GM19438 (cell line): ENCODE measurements at regions not wholly inside any gene's neighbourhood (a gene's known extent, or its start where the extent isn't known, plus 50 kb on each side); places are given as distances from the start of the nearest gene placed in this dataset.
A peak's percentile ranks its signal among the peaks of the same experiment; 100 is the strongest.
"Not testable (repeated sequence)": the region's sequence is repeated elsewhere in the genome, so short reads cannot be mapped to it uniquely, and the experiment has no call there.

Experiments
- ATAC-seq: cut with Tn5 transposase; IDR thresholded peaks from one replicate; pipeline ENCODE4 v1.9.1; 2021; ENCODE audit warnings: low read depth; ENCODE audit not compliant: unreplicated experiment

DNA sequence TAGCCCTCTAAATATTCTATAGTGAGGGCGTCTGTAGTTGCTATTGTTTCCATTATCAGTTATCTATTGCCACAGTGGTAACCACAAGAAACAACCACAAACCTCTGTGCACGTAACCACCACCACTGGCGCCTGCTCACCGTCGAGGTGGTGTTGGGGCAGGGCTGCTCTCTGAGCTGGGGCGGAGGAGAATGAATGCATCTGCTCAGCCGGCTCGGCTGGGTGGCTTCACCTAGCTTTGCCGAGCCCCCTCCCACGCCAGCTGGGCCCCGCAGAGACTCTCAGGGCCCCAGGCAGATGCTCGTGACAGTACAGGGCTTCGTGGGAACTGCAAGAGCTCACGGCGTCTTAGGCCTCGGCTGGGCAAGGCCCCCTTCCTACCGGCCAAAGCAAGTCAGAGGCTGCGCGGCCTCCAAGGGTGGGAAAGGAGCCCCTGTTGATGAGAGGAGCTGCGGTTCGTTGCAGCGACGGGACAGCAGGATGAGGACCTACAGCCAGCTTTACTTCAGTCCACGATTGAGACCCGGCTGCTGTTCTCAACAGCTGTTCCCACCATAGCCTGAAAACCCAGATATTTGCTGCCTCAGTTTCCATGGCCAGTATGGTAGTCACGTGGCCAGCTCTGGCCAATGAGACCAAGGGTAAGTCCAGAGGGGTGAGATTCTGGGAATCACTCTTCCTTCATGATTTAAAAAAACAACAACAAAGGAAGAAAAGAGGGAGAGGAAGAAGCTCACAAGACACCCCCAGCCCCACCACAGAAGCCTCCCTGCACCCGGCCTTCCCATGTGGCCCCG lies 120.2 kb upstream of the AFDN start:
- peak; percentile 92 for ATAC-seq

- no peak for ATAC-seq
Observed at GRCh38 chr6:167707686-167708500, 118.8 kb upstream of the AFDN start.

DNA sequence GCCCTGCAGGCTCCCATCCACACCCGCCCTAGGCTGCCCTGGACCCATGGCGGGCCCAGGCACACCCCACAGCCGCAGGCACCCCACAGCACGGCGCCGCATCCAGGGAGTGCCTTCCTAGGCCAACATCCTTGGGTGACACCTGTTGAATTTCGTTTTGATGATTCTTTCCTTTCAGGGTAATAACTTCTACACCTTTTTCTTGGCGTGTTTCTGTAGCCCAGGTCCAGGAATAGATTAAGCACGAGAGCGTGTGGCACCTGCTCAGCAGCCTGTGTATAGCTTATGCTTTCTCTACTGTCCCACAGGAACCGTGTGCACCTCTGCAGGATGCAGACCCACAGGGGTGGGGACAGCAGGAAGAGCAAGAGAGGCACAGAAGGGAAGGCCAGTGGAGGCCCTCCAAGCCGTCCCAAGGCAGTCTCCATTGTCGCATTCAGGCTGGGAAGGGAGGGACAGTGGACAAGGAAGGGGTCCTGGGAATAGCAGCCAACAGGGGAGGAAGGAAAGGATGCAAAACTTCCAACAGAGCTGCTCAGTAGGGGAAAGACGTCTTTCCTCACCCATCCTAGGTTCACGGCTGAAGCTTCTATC lies 118.1 kb upstream of the AFDN start:
- no peak for ATAC-seq

DNA sequence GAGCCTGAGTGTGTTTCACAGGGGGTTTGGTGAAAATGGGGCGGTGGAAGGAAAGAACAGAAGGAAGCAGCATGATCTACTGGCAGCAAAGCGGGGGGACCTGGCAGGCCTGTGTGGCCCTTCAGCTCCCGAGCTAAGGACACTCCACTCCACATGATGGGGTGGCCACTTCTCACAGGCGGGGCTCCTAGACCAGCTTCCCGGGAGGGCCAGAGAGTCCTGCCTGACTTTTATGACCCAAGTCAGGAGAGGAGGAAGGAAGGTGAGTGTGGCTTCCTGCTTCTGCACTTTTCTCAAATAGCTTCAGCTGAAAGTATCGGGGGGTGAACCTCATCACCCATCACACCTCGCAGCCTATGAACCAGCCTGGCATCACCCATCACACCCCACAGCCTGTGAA lies 117.5 kb upstream of the AFDN start:
- ATAC-seq, result no peak

- ATAC-seq, result not testable (repeated sequence)
Observed at GRCh38 chr6:167709776-167710336, 116.9 kb upstream of the AFDN start.

DNA sequence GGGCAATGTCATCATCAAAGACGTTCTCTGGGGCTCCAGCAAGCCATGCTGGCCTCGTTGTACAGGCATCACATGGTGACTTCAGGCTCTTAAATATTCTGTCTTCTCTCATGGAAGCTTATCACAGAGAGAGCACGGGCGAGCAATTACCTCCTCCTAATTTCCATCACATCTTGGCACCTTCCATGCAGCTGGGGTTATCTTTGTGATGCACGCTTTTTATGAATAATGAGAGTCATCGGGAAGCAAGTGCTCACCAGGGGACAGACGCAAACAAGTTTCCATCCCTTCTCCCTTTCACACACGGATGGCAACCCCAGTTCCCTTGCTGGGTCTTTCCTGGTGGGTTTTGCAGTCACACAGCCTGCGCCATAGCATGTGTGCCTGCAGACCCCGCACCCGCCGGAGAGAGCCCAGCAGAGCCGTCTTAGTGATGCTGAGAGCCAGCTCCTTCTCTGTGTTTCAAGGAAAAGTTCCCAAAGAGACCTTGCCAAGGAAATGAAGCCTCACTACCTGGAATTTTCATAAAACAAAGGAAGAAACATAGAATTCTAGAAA lies 116.3 kb upstream of the AFDN start:
- ATAC-seq, result no peak

GRCh38 chr6:167711211-167711610 lies 115.5 kb upstream of the AFDN start:
- ATAC-seq, result no peak

GRCh38 chr6:167711768-167712730 lies 114.7 kb upstream of the AFDN start:
- ATAC-seq, result no peak

GRCh38 chr6:167712731-167713475 lies 113.8 kb upstream of the AFDN start:
- ATAC-seq, result no peak

- ATAC-seq, result no peak
Observed at GRCh38 chr6:167714152-167714551, 112.6 kb upstream of the AFDN start.

DNA sequence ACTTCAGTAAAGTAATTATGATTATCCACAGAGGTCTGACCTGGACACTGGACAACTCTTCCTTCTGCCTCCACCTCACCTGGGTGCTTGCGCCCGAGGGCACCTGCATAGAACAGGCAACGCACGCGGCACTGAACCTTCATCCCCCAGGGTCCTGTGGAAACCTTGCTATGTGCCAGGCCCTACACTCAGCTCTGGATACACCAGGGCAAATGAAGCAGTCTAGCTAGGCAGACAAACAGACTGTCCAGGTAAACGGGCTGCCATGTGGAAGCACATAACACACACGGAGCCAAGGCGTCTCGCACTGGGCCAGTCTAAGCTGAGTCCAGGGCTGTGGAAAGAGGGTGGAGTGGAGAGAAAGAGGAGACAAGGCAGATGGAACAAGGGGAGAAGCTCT lies 109.3 kb upstream of the AFDN start:
- no peak for ATAC-seq

DNA sequence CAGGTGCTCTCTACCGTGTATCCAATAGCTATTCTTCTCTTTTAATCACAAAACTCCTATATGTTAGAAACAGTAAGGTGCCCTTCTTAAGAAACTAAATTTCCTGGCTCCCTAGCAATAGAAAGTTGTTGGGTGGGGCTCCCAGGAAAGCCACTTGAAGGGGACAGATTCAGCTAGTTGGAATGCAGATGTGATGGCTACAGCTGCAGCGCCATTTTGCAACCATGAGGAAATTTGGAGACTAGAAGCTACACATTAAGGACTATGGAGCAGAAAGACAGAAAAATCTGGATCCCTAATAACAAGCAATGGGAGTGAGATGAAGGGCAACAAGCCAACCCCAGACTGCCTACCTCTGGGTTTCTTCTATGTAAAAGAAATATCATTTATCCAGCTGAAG lies 108.8 kb upstream of the AFDN start:
- no peak for ATAC-seq

- ATAC-seq, result no peak
Observed at GRCh38 chr6:167719920-167720319, 106.8 kb upstream of the AFDN start.

DNA sequence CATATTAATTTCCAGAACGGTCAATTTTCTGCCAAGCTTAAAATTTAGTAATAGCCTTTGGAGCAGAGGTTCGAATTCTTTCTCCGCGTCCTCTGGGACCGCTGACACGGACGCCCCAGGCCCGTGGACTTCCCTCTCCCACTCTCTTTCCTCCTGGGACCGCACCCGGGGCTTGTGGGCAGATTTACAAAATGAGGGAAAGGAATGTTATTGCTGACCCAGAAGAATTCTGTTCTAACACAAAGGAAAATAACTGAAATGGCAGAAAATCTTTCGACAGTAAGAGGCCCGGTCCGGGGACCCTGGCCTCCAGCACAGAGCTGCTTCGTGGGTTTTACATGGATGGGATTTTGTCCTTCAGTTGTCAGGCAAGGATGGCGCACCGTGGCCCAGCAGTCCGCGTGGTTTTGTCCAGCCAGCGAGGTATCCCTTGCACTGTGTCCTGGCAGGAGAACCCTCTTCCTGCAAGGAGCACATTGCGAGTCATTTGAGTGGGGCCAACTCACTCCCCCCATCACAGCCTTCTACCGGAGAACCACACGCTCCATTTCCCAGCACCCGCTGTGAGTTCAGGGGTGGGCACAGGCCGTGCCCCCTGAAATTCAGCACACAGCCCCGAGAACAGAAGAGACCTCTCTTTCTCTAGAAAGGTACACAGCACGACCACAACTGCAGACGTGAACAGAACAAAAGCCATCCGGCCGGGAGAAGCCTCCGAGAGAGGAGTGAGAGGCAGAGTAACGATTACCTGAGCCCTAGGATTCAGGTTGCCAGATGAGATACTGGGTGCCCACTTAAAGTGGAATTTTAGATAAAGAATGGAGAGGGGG lies 106.0 kb upstream of the AFDN start:
- no peak for ATAC-seq

DNA sequence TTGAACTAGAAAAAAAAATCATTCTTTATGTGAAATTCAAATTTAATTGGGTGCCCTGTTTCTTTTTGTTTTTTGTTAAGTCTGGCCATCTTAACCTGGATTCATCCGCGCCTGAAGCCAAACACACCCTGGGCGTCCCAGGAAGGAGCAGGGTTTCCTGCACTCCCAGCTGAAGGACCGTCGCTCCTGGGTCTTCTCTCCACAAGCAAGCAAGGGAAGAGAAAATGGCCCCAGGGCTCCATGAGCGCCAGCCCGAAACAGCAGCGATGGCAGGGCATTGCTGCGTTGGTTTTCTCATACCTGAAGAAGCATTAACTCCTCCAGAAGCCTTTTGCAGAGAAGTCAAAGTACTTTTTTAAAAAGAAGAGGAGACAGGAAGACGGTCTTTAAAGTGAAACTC lies 105.4 kb upstream of the AFDN start:
- ATAC-seq, result no peak

GRCh38 chr6:167722634-167723309 lies 103.9 kb upstream of the AFDN start:
- ATAC-seq, result no peak

- no peak for ATAC-seq
Observed at GRCh38 chr6:167726043-167726621, 100.6 kb upstream of the AFDN start.
